ENCODE measurements at regions not wholly inside any gene's neighbourhood (a gene's known extent, or its start where the extent isn't known, plus 50 kb on each side); places are given as distances from the start of the nearest gene placed in this dataset.

- TF ChIP-seq BHLHE40 (IDR thresholded peaks at IDR 0.05; ENCODE audit: borderline replicate concordance) (no peak), FOXM1 (IDR thresholded peaks at IDR 0.05; ENCODE audit: borderline replicate concordance) (no peak), CTBP1 (IDR thresholded peaks at IDR 0.05; ENCODE audit: borderline replicate concordance) (no peak), HDGF (IDR thresholded peaks at IDR 0.05; ENCODE audit: borderline replicate concordance) (no peak), ZNF384 (IDR thresholded peaks at IDR 0.05) (no peak), PKNOX1 (IDR thresholded peaks at IDR 0.05) (no peak), FOXA1 (IDR thresholded peaks at IDR 0.05) (no peak), SUZ12 (IDR thresholded peaks at IDR 0.05) (no peak), L3MBTL2 (conservative IDR thresholded peaks at IDR 0.05) (no peak), ARNT (IDR thresholded peaks at IDR 0.05) (no peak), NFRKB (IDR thresholded peaks at IDR 0.05) (no peak), LEF1 (IDR thresholded peaks at IDR 0.05; ENCODE audit: borderline replicate concordance) (no peak), SP1 (IDR thresholded peaks at IDR 0.05) (no peak)
- POLR2A ChIA-PET, result no interaction called here
- CTCF ChIA-PET, result no interaction called here
- DNase-seq (ENCODE audit: extremely low spot score), result no peak
Observed at GRCh38 chr2:184256611-184257010, 341.7 kb upstream of the ZNF804A start.

- ChIA-PET CTCF (no interaction called here), POLR2A (no interaction called here)
- TF ChIP-seq BHLHE40 (IDR thresholded peaks at IDR 0.05; ENCODE audit: borderline replicate concordance) (no peak), ZNF384 (IDR thresholded peaks at IDR 0.05) (no peak)
- no peak for DNase-seq (ENCODE audit: extremely low spot score)
Observed at GRCh38 chr2:184261331-184261730, 337.0 kb upstream of the ZNF804A start.

- no peak for TF ChIP-seq ARNT (IDR thresholded peaks at IDR 0.05)
- no peak for TF ChIP-seq FOXK2 (IDR thresholded peaks at IDR 0.05)
- no peak for TF ChIP-seq HDGF (IDR thresholded peaks at IDR 0.05; ENCODE audit: borderline replicate concordance)
- TF ChIP-seq PKNOX1 (IDR thresholded peaks at IDR 0.05), result no peak
- no peak for TF ChIP-seq LEF1 (IDR thresholded peaks at IDR 0.05; ENCODE audit: borderline replicate concordance)
- TF ChIP-seq TARDBP (IDR thresholded peaks at IDR 0.05), result no peak
- no peak for TF ChIP-seq ZNF384 (IDR thresholded peaks at IDR 0.05)
- no peak for TF ChIP-seq L3MBTL2 (conservative IDR thresholded peaks at IDR 0.05)
- no peak for TF ChIP-seq CTBP1 (IDR thresholded peaks at IDR 0.05; ENCODE audit: borderline replicate concordance)
- TF ChIP-seq FOXA1 (IDR thresholded peaks at IDR 0.05), result no peak
- no peak for TF ChIP-seq SUZ12 (IDR thresholded peaks at IDR 0.05)
- no peak for TF ChIP-seq BHLHE40 (IDR thresholded peaks at IDR 0.05; ENCODE audit: borderline replicate concordance)
- TF ChIP-seq NFRKB (IDR thresholded peaks at IDR 0.05), result no peak
- TF ChIP-seq ELF4 (IDR thresholded peaks at IDR 0.05), result no peak
- ChIA-PET POLR2A (no interaction called here), CTCF (no interaction called here)
- DNase-seq (ENCODE audit: extremely low spot score), result no peak
Observed at GRCh38 chr2:184261818-184262217, 336.5 kb upstream of the ZNF804A start.

GRCh38 chr2:184268900-184269477, 329.3 kb upstream of the ZNF804A start:
- CTCF ChIA-PET, result no interaction called here
- TF ChIP-seq ARNT (IDR thresholded peaks at IDR 0.05) (no peak), CTBP1 (IDR thresholded peaks at IDR 0.05; ENCODE audit: borderline replicate concordance) (no peak)
- POLR2A ChIA-PET, result no interaction called here
- no peak for DNase-seq (ENCODE audit: extremely low spot score)

GRCh38 chr2:184270660-184271059, 327.7 kb upstream of the ZNF804A start:
- ChIA-PET POLR2A (no interaction called here), CTCF (no interaction called here)
- no peak for TF ChIP-seq FOXM1 (IDR thresholded peaks at IDR 0.05; ENCODE audit: borderline replicate concordance)
- no peak for TF ChIP-seq SUZ12 (IDR thresholded peaks at IDR 0.05)
- TF ChIP-seq LEF1 (IDR thresholded peaks at IDR 0.05; ENCODE audit: borderline replicate concordance), result no peak
- no peak for TF ChIP-seq FOXA1 (IDR thresholded peaks at IDR 0.05)
- TF ChIP-seq CTBP1 (IDR thresholded peaks at IDR 0.05; ENCODE audit: borderline replicate concordance), result no peak
- TF ChIP-seq HDGF (IDR thresholded peaks at IDR 0.05; ENCODE audit: borderline replicate concordance), result no peak
- no peak for TF ChIP-seq ELF4 (IDR thresholded peaks at IDR 0.05)
- TF ChIP-seq L3MBTL2 (conservative IDR thresholded peaks at IDR 0.05), result no peak
- TF ChIP-seq PKNOX1 (IDR thresholded peaks at IDR 0.05), result no peak
- no peak for TF ChIP-seq ZNF384 (IDR thresholded peaks at IDR 0.05)
- TF ChIP-seq ARNT (IDR thresholded peaks at IDR 0.05), result no peak
- no peak for TF ChIP-seq SP1 (IDR thresholded peaks at IDR 0.05)
- no peak for TF ChIP-seq FOXK2 (IDR thresholded peaks at IDR 0.05)
- TF ChIP-seq TARDBP (IDR thresholded peaks at IDR 0.05), result no peak
- DNase-seq (ENCODE audit: extremely low spot score), result no peak

GRCh38 chr2:184272056-184272455, 326.3 kb upstream of the ZNF804A start:
- POLR2A ChIA-PET, result no interaction called here
- TF ChIP-seq ELF4 (IDR thresholded peaks at IDR 0.05) (no peak), NFRKB (IDR thresholded peaks at IDR 0.05) (no peak), FOXK2 (IDR thresholded peaks at IDR 0.05) (no peak), TARDBP (IDR thresholded peaks at IDR 0.05) (no peak), ARNT (IDR thresholded peaks at IDR 0.05) (no peak), FOXA1 (IDR thresholded peaks at IDR 0.05) (no peak), SUZ12 (IDR thresholded peaks at IDR 0.05) (no peak), LEF1 (IDR thresholded peaks at IDR 0.05; ENCODE audit: borderline replicate concordance) (no peak), ZNF384 (IDR thresholded peaks at IDR 0.05) (no peak), HDGF (IDR thresholded peaks at IDR 0.05; ENCODE audit: borderline replicate concordance) (no peak), BHLHE40 (IDR thresholded peaks at IDR 0.05; ENCODE audit: borderline replicate concordance) (no peak), CTBP1 (IDR thresholded peaks at IDR 0.05; ENCODE audit: borderline replicate concordance) (no peak), PKNOX1 (IDR thresholded peaks at IDR 0.05) (no peak), FOXM1 (IDR thresholded peaks at IDR 0.05; ENCODE audit: borderline replicate concordance) (no peak), SP1 (IDR thresholded peaks at IDR 0.05) (no peak), L3MBTL2 (conservative IDR thresholded peaks at IDR 0.05) (no peak)
- DNase-seq (ENCODE audit: extremely low spot score), result no peak
- CTCF ChIA-PET, result no interaction called here
